ENCODE measurements at regions not wholly inside any gene's neighbourhood (a gene's known extent, or its start where the extent isn't known, plus 50 kb on each side); places are given as distances from the start of the nearest gene placed in this dataset.

DNA sequence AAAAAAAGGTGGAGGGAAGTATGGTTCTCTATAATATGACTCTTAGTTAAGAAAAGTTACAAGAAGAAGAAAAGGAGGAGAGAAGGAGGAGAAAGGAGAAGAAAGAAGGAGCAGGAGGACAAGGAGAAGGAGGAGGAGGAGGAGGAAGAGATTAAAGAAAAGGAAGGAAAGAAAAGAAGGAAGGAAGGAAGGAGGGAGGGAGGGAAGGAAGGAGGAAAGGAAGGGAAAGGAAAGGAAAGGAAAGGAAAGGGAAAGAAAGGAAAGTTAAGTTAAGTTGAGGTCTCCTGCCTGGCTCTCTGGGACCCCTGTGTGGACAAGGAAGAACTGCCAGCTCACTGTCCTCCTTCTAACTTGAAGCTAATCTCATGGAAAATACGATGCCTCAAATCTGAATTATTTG lies 429.5 kb downstream of the TSHZ3 start (continued):
- TF ChIP-seq, protein P1, sequence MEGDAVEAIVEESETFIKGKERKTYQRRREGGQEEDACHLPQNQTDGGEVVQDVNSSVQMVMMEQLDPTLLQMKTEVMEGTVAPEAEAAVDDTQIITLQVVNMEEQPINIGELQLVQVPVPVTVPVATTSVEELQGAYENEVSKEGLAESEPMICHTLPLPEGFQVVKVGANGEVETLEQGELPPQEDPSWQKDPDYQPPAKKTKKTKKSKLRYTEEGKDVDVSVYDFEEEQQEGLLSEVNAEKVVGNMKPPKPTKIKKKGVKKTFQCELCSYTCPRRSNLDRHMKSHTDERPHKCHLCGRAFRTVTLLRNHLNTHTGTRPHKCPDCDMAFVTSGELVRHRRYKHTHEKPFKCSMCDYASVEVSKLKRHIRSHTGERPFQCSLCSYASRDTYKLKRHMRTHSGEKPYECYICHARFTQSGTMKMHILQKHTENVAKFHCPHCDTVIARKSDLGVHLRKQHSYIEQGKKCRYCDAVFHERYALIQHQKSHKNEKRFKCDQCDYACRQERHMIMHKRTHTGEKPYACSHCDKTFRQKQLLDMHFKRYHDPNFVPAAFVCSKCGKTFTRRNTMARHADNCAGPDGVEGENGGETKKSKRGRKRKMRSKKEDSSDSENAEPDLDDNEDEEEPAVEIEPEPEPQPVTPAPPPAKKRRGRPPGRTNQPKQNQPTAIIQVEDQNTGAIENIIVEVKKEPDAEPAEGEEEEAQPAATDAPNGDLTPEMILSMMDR (conservative IDR thresholded peaks at IDR 0.05; ENCODE audit: low read depth in 2 of 2): no peak
- TF ChIP-seq, protein P2, sequence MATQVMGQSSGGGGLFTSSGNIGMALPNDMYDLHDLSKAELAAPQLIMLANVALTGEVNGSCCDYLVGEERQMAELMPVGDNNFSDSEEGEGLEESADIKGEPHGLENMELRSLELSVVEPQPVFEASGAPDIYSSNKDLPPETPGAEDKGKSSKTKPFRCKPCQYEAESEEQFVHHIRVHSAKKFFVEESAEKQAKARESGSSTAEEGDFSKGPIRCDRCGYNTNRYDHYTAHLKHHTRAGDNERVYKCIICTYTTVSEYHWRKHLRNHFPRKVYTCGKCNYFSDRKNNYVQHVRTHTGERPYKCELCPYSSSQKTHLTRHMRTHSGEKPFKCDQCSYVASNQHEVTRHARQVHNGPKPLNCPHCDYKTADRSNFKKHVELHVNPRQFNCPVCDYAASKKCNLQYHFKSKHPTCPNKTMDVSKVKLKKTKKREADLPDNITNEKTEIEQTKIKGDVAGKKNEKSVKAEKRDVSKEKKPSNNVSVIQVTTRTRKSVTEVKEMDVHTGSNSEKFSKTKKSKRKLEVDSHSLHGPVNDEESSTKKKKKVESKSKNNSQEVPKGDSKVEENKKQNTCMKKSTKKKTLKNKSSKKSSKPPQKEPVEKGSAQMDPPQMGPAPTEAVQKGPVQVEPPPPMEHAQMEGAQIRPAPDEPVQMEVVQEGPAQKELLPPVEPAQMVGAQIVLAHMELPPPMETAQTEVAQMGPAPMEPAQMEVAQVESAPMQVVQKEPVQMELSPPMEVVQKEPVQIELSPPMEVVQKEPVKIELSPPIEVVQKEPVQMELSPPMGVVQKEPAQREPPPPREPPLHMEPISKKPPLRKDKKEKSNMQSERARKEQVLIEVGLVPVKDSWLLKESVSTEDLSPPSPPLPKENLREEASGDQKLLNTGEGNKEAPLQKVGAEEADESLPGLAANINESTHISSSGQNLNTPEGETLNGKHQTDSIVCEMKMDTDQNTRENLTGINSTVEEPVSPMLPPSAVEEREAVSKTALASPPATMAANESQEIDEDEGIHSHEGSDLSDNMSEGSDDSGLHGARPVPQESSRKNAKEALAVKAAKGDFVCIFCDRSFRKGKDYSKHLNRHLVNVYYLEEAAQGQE (IDR thresholded peaks at IDR 0.05; ENCODE audit: unreplicated experiment): no peak
- no peak for TF ChIP-seq NANOG (IDR thresholded peaks at IDR 0.05; ENCODE audit: borderline replicate concordance)

DNA sequence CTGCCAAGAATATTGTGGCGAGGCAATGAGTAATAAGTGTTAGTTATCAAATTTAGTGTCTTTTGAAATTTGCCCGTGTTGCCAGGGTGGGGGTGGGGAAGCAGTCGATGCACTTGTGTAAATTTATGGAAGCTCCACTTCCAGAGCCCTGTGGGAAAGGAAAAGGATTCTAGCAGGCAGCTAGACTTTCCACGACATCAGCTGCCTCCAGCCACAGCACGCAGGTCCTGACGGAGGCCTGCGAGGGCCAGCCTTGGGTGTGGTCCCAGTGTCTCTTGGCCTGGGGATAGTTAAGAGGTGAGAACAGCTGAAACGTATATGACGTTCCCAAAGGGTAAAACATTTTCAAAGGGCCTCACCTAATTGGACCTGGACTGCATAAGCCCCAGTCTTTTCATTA lies 433.0 kb downstream of the TSHZ3 start:
- TF ChIP-seq ZNF114 (CRISPR knock-in tag; IDR thresholded peaks at IDR 0.05) (no peak), NANOG (IDR thresholded peaks at IDR 0.05; ENCODE audit: borderline replicate concordance) (no peak), CREB1 (CRISPR knock-in tag; IDR thresholded peaks at IDR 0.05; ENCODE audit: low read depth) (no peak), EZH2 (IDR thresholded peaks at IDR 0.05; ENCODE audit: low read depth, unreplicated experiment) (no peak), ZNF331 (CRISPR knock-in tag; IDR thresholded peaks at IDR 0.05; ENCODE audit: low read depth) (no peak), STAT1 (IDR thresholded peaks at IDR 0.05; ENCODE audit: unreplicated experiment) (no peak)
- TF ChIP-seq, protein P3, sequence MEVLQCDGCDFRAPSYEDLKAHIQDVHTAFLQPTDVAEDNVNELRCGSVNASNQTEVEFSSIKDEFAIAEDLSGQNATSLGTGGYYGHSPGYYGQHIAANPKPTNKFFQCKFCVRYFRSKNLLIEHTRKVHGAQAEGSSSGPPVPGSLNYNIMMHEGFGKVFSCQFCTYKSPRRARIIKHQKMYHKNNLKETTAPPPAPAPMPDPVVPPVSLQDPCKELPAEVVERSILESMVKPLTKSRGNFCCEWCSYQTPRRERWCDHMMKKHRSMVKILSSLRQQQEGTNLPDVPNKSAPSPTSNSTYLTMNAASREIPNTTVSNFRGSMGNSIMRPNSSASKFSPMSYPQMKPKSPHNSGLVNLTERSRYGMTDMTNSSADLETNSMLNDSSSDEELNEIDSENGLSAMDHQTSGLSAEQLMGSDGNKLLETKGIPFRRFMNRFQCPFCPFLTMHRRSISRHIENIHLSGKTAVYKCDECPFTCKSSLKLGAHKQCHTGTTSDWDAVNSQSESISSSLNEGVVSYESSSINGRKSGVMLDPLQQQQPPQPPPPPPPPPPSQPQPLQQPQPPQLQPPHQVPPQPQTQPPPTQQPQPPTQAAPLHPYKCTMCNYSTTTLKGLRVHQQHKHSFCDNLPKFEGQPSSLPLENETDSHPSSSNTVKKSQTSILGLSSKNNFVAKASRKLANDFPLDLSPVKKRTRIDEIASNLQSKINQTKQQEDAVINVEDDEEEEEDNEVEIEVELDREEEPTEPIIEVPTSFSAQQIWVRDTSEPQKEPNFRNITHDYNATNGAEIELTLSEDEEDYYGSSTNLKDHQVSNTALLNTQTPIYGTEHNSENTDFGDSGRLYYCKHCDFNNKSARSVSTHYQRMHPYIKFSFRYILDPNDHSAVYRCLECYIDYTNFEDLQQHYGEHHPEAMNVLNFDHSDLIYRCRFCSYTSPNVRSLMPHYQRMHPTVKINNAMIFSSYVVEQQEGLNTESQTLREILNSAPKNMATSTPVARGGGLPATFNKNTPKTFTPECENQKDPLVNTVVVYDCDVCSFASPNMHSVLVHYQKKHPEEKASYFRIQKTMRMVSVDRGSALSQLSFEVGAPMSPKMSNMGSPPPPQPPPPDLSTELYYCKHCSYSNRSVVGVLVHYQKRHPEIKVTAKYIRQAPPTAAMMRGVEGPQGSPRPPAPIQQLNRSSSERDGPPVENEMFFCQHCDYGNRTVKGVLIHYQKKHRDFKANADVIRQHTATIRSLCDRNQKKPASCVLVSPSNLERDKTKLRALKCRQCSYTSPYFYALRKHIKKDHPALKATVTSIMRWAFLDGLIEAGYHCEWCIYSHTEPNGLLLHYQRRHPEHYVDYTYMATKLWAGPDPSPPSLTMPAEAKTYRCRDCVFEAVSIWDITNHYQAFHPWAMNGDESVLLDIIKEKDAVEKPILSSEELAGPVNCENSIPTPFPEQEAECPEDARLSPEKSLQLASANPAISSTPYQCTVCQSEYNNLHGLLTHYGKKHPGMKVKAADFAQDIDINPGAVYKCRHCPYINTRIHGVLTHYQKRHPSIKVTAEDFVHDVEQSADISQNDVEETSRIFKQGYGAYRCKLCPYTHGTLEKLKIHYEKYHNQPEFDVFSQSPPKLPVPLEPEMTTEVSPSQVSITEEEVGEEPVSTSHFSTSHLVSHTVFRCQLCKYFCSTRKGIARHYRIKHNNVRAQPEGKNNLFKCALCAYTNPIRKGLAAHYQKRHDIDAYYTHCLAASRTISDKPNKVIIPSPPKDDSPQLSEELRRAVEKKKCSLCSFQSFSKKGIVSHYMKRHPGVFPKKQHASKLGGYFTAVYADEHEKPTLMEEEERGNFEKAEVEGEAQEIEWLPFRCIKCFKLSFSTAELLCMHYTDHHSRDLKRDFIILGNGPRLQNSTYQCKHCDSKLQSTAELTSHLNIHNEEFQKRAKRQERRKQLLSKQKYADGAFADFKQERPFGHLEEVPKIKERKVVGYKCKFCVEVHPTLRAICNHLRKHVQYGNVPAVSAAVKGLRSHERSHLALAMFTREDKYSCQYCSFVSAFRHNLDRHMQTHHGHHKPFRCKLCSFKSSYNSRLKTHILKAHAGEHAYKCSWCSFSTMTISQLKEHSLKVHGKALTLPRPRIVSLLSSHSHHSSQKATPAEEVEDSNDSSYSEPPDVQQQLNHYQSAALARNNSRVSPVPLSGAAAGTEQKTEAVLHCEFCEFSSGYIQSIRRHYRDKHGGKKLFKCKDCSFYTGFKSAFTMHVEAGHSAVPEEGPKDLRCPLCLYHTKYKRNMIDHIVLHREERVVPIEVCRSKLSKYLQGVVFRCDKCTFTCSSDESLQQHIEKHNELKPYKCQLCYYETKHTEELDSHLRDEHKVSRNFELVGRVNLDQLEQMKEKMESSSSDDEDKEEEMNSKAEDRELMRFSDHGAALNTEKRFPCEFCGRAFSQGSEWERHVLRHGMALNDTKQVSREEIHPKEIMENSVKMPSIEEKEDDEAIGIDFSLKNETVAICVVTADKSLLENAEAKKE (CRISPR knock-in tag; IDR thresholded peaks at IDR 0.05): no peak
- TF ChIP-seq, protein P2 (IDR thresholded peaks at IDR 0.05; ENCODE audit: unreplicated experiment): no peak
- DNase-seq (ENCODE audit: low spot score): no peak
- no peaks in the 10 kb centered on the region; the same call in 1 of the 2 replicates for H3K4me1 ChIP-seq (ENCODE audit: insufficient read depth)
- Mint-ChIP-seq H3K4me3 (no peak overlapping the region), H3K36me3 (ENCODE audit: low read depth) (no peaks in the 10 kb centered on the region), H3K27me3 (ENCODE audit: insufficient read depth, low read depth, poor library complexity) (no peaks in the 10 kb centered on the region), H3K9me3 (no peaks in the 10 kb centered on the region), H3K4me1 (peaks cover 31% of the 10 kb centered on the region), H3K27ac (no peak overlapping the region)
- H3K27ac ChIP-seq (ENCODE audit: low read depth): no peak overlapping the region
- no peaks in the 10 kb centered on the region for H3K9me2 ChIP-seq (ENCODE audit: insufficient read depth)
- H3K4me3 ChIP-seq: no peak overlapping the region
- H3K79me2 ChIP-seq (replicated peaks; ENCODE audit: insufficient read depth): no peaks in the 10 kb centered on the region
- no peak overlapping the region for H3K4me2 ChIP-seq
- H2AFZ ChIP-seq: no peak overlapping the region
- no peaks in the 10 kb centered on the region for H4K20me1 ChIP-seq (replicated peaks; ENCODE audit: insufficient read depth)
- H3F3A ChIP-seq (replicated peaks; ENCODE audit: low read depth): no peaks in the 10 kb centered on the region
- no peaks in the 10 kb centered on the region for H3K27me3 ChIP-seq (ENCODE audit: insufficient read depth)
- no peak for ATAC-seq
- H3K36me3 ChIP-seq (ENCODE audit: insufficient read depth): no peaks in the 10 kb centered on the region
